GM11168 (cell line): ENCODE measurements at regions not wholly inside any gene's neighbourhood (a gene's known extent, or its start where the extent isn't known, plus 50 kb on each side); places are given as distances from the start of the nearest gene placed in this dataset.
"Not testable (repeated sequence)": the region's sequence is repeated elsewhere in the genome, so short reads cannot be mapped to it uniquely, and the experiment has no call there.

Experiments
- in situ Hi-C: fragments of 300-500 bp; cut with MboI; formaldehyde crosslinking; loops from one replicate; pipeline ENCODE4 v1.12.0; 2022; ENCODE audit warnings: low sequenced_read_pairs; ENCODE audit not compliant: unreplicated experiment

GRCh38 chr12:94819011-94819410, 168.7 kb upstream of the TMCC3 start:
- in situ Hi-C loops, result no loop called here

GRCh38 chr12:94817695-94818075, 167.3 kb upstream of the TMCC3 start:
- in situ Hi-C loops, result no loop called here

GRCh38 chr12:94817201-94817600, 166.8 kb upstream of the TMCC3 start:
- in situ Hi-C loops, result not testable (repeated sequence)

GRCh38 chr12:94816746-94817145, 166.4 kb upstream of the TMCC3 start:
- in situ Hi-C loops, result not testable (repeated sequence)

GRCh38 chr12:94815958-94816357, 165.6 kb upstream of the TMCC3 start:
- in situ Hi-C loops, result no loop called here

GRCh38 chr12:94815450-94815849, 165.1 kb upstream of the TMCC3 start:
- in situ Hi-C loops, result no loop called here

- in situ Hi-C loops, result no loop called here
Observed at GRCh38 chr12:94813314-94813713, 163.0 kb upstream of the TMCC3 start.

- in situ Hi-C loops, result no loop called here
Observed at GRCh38 chr12:94812345-94812744, 162.0 kb upstream of the TMCC3 start.

- in situ Hi-C loops, result no loop called here
Observed at GRCh38 chr12:94811611-94812010, 161.3 kb upstream of the TMCC3 start.

- in situ Hi-C loops, result no loop called here
Observed at GRCh38 chr12:94807951-94808350, 157.6 kb upstream of the TMCC3 start.

GRCh38 chr12:94806617-94807016, 156.3 kb upstream of the TMCC3 start:
- in situ Hi-C loops, result no loop called here

- in situ Hi-C loops, result no loop called here
Observed at GRCh38 chr12:94805749-94806529, 155.6 kb upstream of the TMCC3 start.

- in situ Hi-C loops, result no loop called here
Observed at GRCh38 chr12:94803939-94804338, 153.6 kb upstream of the TMCC3 start.

- in situ Hi-C loops, result no loop called here
Observed at GRCh38 chr12:94802796-94803195, 152.4 kb upstream of the TMCC3 start.

- in situ Hi-C loops, result no loop called here
Observed at GRCh38 chr12:94801745-94802144, 151.4 kb upstream of the TMCC3 start.

- in situ Hi-C loops, result no loop called here
Observed at GRCh38 chr12:94799136-94799535, 148.8 kb upstream of the TMCC3 start.

- in situ Hi-C loops, result no loop called here
Observed at GRCh38 chr12:94798113-94798512, 147.8 kb upstream of the TMCC3 start.

GRCh38 chr12:94795520-94795919, 145.2 kb upstream of the TMCC3 start:
- in situ Hi-C loops, result no loop called here

- in situ Hi-C loops, result no loop called here
Observed at GRCh38 chr12:94795044-94795443, 144.7 kb upstream of the TMCC3 start.

GRCh38 chr12:94793191-94793595, 142.8 kb upstream of the TMCC3 start:
- in situ Hi-C loops, result no loop called here

- in situ Hi-C loops, result no loop called here
Observed at GRCh38 chr12:94792693-94793092, 142.3 kb upstream of the TMCC3 start.

GRCh38 chr12:94791933-94792332, 141.6 kb upstream of the TMCC3 start:
- in situ Hi-C loops, result no loop called here
